ENCODE measurements at regions not wholly inside any gene's neighbourhood (a gene's known extent, or its start where the extent isn't known, plus 50 kb on each side); places are given as distances from the start of the nearest gene placed in this dataset.

GRCh38 chr5:164132358-164132757 is 626.9 kb downstream of the MAT2B start:
- Mint-ChIP-seq H3K27me3 (no peaks in the 10 kb centered on the region), H3K36me3 (ENCODE audit: insufficient read depth) (peaks cover 4% of the 10 kb centered on the region), H3K4me3 (ENCODE audit: low read depth) (no peak overlapping the region), H3K4me1 (ENCODE audit: low read depth) (no peaks in the 10 kb centered on the region), H3K27ac (no peak overlapping the region), H3K9me3 (ENCODE audit: low read depth) (peaks cover 41% of the 10 kb centered on the region)
- no peak for TF ChIP-seq CTCF (IDR thresholded peaks at IDR 0.05; ENCODE audit: unreplicated experiment)
- DNase-seq (ENCODE audit: low spot score, unreplicated experiment): no peak

- no peak for DNase-seq (ENCODE audit: low spot score, unreplicated experiment)
- Mint-ChIP-seq H3K4me1 (ENCODE audit: low read depth) (no peaks in the 10 kb centered on the region), H3K27ac (no peak overlapping the region), H3K4me3 (ENCODE audit: low read depth) (no peak overlapping the region), H3K36me3 (ENCODE audit: insufficient read depth) (no peaks in the 10 kb centered on the region), H3K27me3 (no peaks in the 10 kb centered on the region), H3K9me3 (ENCODE audit: low read depth) (peaks cover 10% of the 10 kb centered on the region)
- no peak for TF ChIP-seq CTCF (IDR thresholded peaks at IDR 0.05; ENCODE audit: unreplicated experiment)
Observed at GRCh38 chr5:164137095-164137494, 631.7 kb downstream of the MAT2B start.

- H3K27ac Mint-ChIP-seq: no peak overlapping the region
- H3K27me3 Mint-ChIP-seq: no peaks in the 10 kb centered on the region
- H3K4me1 Mint-ChIP-seq (ENCODE audit: low read depth): peaks cover 6% of the 10 kb centered on the region
- DNase-seq (ENCODE audit: low spot score, unreplicated experiment): no peak
- no peak overlapping the region for H3K4me3 Mint-ChIP-seq (ENCODE audit: low read depth)
- no peaks in the 10 kb centered on the region for H3K36me3 Mint-ChIP-seq (ENCODE audit: insufficient read depth)
- no peak for TF ChIP-seq CTCF (IDR thresholded peaks at IDR 0.05; ENCODE audit: unreplicated experiment)
- peaks cover 6% of the 10 kb centered on the region for H3K9me3 Mint-ChIP-seq (ENCODE audit: low read depth)
Observed at GRCh38 chr5:164139423-164139822, 634.0 kb downstream of the MAT2B start.

GRCh38 chr5:164145458-164145857 is 640.0 kb downstream of the MAT2B start:
- no peaks in the 10 kb centered on the region for H3K9me3 Mint-ChIP-seq (ENCODE audit: low read depth)
- no peak for TF ChIP-seq CTCF (IDR thresholded peaks at IDR 0.05; ENCODE audit: unreplicated experiment)
- no peak overlapping the region for H3K4me3 Mint-ChIP-seq (ENCODE audit: low read depth)
- H3K27me3 Mint-ChIP-seq: no peaks in the 10 kb centered on the region
- H3K27ac Mint-ChIP-seq: no peak overlapping the region
- DNase-seq (ENCODE audit: low spot score, unreplicated experiment): no peak
- H3K4me1 Mint-ChIP-seq (ENCODE audit: low read depth): peaks cover 6% of the 10 kb centered on the region
- no peaks in the 10 kb centered on the region for H3K36me3 Mint-ChIP-seq (ENCODE audit: insufficient read depth)

GRCh38 chr5:164146223-164146622 is 640.8 kb downstream of the MAT2B start:
- no peak for TF ChIP-seq CTCF (IDR thresholded peaks at IDR 0.05; ENCODE audit: unreplicated experiment)
- DNase-seq (ENCODE audit: low spot score, unreplicated experiment): no peak
- H3K27me3 Mint-ChIP-seq: no peaks in the 10 kb centered on the region
- peaks cover 6% of the 10 kb centered on the region for H3K4me1 Mint-ChIP-seq (ENCODE audit: low read depth)
- H3K36me3 Mint-ChIP-seq (ENCODE audit: insufficient read depth): no peaks in the 10 kb centered on the region
- no peak overlapping the region for H3K27ac Mint-ChIP-seq
- no peaks in the 10 kb centered on the region for H3K9me3 Mint-ChIP-seq (ENCODE audit: low read depth)
- H3K4me3 Mint-ChIP-seq (ENCODE audit: low read depth): no peak overlapping the region
